Astrocyte of the spinal cord (primary cell): ENCODE measurements at regions not wholly inside any gene's neighbourhood (a gene's known extent, or its start where the extent isn't known, plus 50 kb on each side); places are given as distances from the start of the nearest gene placed in this dataset.
"Not testable (repeated sequence)": the region's sequence is repeated elsewhere in the genome, so short reads cannot be mapped to it uniquely, and the experiment has no call there.

ENCODE experiments used
- DNase-seq: peaks from one replicate; pipeline ENCODE4 v3.0.0; 2011; ENCODE audit warnings: low read depth, low spot score
- H3K4me3 ChIP-seq: 2 replicates; pipeline ENCODE4 v1.5.1; 2011; ENCODE audit warnings: low read depth, mild to moderate bottlenecking, low read length, moderate library complexity
- CTCF ChIP-seq: IDR thresholded peaks from 2 replicates; pipeline ENCODE4 v1.5.1; 2012; ENCODE audit warnings: low read depth, mild to moderate bottlenecking, low read length, inconsistent platforms
- in situ Hi-C: cut with HindIII; loops from 2 replicates; pipeline ENCODE4 v1.10.0; 2017; ENCODE audit warnings: low sequenced_read_pairs

GRCh38 chr18:38525039-38525438, 959.4 kb upstream of the CELF4 start:
- TF ChIP-seq CTCF, result no peak
- DNase-seq, result no peak
- no peak overlapping the region for H3K4me3 ChIP-seq
- in situ Hi-C loops, result no loop called here

- no peak overlapping the region for H3K4me3 ChIP-seq
- in situ Hi-C loops, result no loop called here
- TF ChIP-seq CTCF, result no peak
- no peak for DNase-seq
Measured at GRCh38 chr18:38520786-38521185, 955.2 kb upstream of the CELF4 start.

GRCh38 chr18:38502539-38502938, 936.9 kb upstream of the CELF4 start:
- H3K4me3 ChIP-seq, result no peak overlapping the region
- no peak for DNase-seq
- in situ Hi-C loops, result no loop called here
- no peak for TF ChIP-seq CTCF

- no peak for TF ChIP-seq CTCF
- in situ Hi-C loops, result no loop called here
- no peak overlapping the region for H3K4me3 ChIP-seq
- DNase-seq, result no peak
Measured at GRCh38 chr18:38497266-38497665, 931.7 kb upstream of the CELF4 start.

- TF ChIP-seq CTCF, result no peak
Measured at GRCh38 chr18:38496222-38496793, 930.7 kb upstream of the CELF4 start.

GRCh38 chr18:38494065-38494464, 928.5 kb upstream of the CELF4 start:
- DNase-seq, result no peak
- H3K4me3 ChIP-seq, result no peak overlapping the region
- in situ Hi-C loops, result no loop called here
- no peak for TF ChIP-seq CTCF

More at GRCh38 chr18:38496222-38496793, 930.7 kb upstream of the CELF4 start:
- H3K4me3 ChIP-seq, result no peak overlapping the region
- DNase-seq, result no peak
- in situ Hi-C loops, result no loop called here

- no peak for TF ChIP-seq CTCF
- no peak overlapping the region for H3K4me3 ChIP-seq
- in situ Hi-C loops, result no loop called here
- no peak for DNase-seq
Measured at GRCh38 chr18:38491195-38491594, 925.6 kb upstream of the CELF4 start.

- DNase-seq, in situ Hi-C loops, H3K4me3 ChIP-seq: not testable (repeated sequence)
Measured at GRCh38 chr18:38489721-38490120, 924.1 kb upstream of the CELF4 start.
